HEK293 (cell line): ENCODE measurements at regions not wholly inside any gene's neighbourhood (a gene's known extent, or its start where the extent isn't known, plus 50 kb on each side); places are given as distances from the start of the nearest gene placed in this dataset.

Experiments used
- CTCF ChIA-PET: fragments of 350-600 bp; formaldehyde crosslinking; extraction: SDS; loops from one replicate; lab custom pipeline; 2021; ENCODE audit warnings: antibody characterized with exemption; lab: Yijun Ruan, JAX
- POLR2A ChIA-PET: fragments of 300-600 bp; formaldehyde crosslinking; extraction: SDS; loops from one replicate; lab custom pipeline; 2020; ENCODE audit warnings: antibody characterized with exemption, inconsistent platforms; lab: Yijun Ruan, JAX
- H3K27ac ChIP-seq: fragments of 200-500 bp; sonication (Bioruptor generic); 2 replicates; pipeline ENCODE4 v1.5.1; 2014; ENCODE audit warnings: low read depth, low read length, control low read depth, inconsistent platforms; ENCODE audit errors: extremely low read depth
- H3K36me3 ChIP-seq, 2 experiments: fragments of 200-500 bp in 1 of 2; sonication (Bioruptor generic) in 1 of 2; 1 replicate in 1 of 2; 2 replicates in 1 of 2; pipeline ENCODE4 v1.5.1; 2014 to 2017; ENCODE audit warnings: inconsistent platforms in 2 of 2, low read length in 2 of 2; ENCODE audit not compliant: control insufficient read depth in 2 of 2, insufficient read depth in 1 of 2
- H3K4me1 ChIP-seq: fragments of 200-500 bp; sonication (Bioruptor generic); 2 replicates; pipeline ENCODE4 v1.5.1; 2014; ENCODE audit warnings: mild to moderate bottlenecking, low read length, inconsistent platforms; ENCODE audit not compliant: control insufficient read depth, insufficient read depth
- H3K4me3 ChIP-seq: 2 replicates; pipeline ENCODE4 v1.5.1; 2011; ENCODE audit warnings: low read depth, mild to moderate bottlenecking, control low read depth, low read length, moderate library complexity
- H3K9me3 ChIP-seq: fragments of 200-500 bp; sonication (Bioruptor generic); 2 replicates; pipeline ENCODE4 v1.5.1; 2014; ENCODE audit warnings: low read depth, low read length, inconsistent platforms; ENCODE audit not compliant: control insufficient read depth, insufficient read depth
- ATF2 ChIP-seq: fragments of 450-650 bp; formaldehyde crosslinking; IDR thresholded peaks from 2 replicates; pipeline ENCODE4 v1.5.1; 2016; ENCODE audit warnings: missing biosample characterization, missing genetic modification characterization, low read depth
- IKZF3 ChIP-seq: fragments of 450-650 bp; IDR thresholded peaks from 2 replicates; pipeline ENCODE4 v1.5.0; 2018; ENCODE audit warnings: missing biosample characterization, mild to moderate bottlenecking, missing genetic modification characterization, moderate library complexity
- KLF8 ChIP-seq: fragments of 450-650 bp; formaldehyde crosslinking; IDR thresholded peaks from 2 replicates; pipeline ENCODE4 v1.5.1; 2016; ENCODE audit warnings: missing biosample characterization, missing genetic modification characterization
- SCRT2 ChIP-seq: fragments of 450-650 bp; formaldehyde crosslinking; IDR thresholded peaks from 2 replicates; pipeline ENCODE4 v1.5.1; 2016; ENCODE audit warnings: missing biosample characterization, missing genetic modification characterization
- WT1 ChIP-seq: fragments of 450-650 bp; formaldehyde crosslinking; IDR thresholded peaks from 2 replicates; pipeline ENCODE4 v1.5.1; 2016; ENCODE audit warnings: missing biosample characterization, missing genetic modification characterization
- ZFHX2 ChIP-seq: fragments of 450-650 bp; formaldehyde crosslinking; conservative IDR thresholded peaks from 2 replicates; pipeline ENCODE4 v1.5.1; 2016; ENCODE audit warnings: missing biosample characterization, missing genetic modification characterization
- ZFP69B ChIP-seq: fragments of 450-650 bp; formaldehyde crosslinking; IDR thresholded peaks from 2 replicates; pipeline ENCODE4 v1.5.1; 2016; ENCODE audit warnings: missing biosample characterization, missing genetic modification characterization
- ZNF10 ChIP-seq: fragments of 450-650 bp; formaldehyde crosslinking; IDR thresholded peaks from 2 replicates; pipeline ENCODE4 v1.5.1; 2017; ENCODE audit warnings: missing biosample characterization, missing genetic modification characterization
- ZNF121 ChIP-seq: fragments of 450-650 bp; formaldehyde crosslinking; IDR thresholded peaks from 2 replicates; pipeline ENCODE4 v1.5.1; 2016; ENCODE audit warnings: missing biosample characterization, missing genetic modification characterization
- ZNF138 ChIP-seq: fragments of 450-650 bp; formaldehyde crosslinking; IDR thresholded peaks from 2 replicates; pipeline ENCODE4 v1.5.1; 2016; ENCODE audit warnings: missing biosample characterization, missing genetic modification characterization, borderline replicate concordance
- ZNF211 ChIP-seq: fragments of 450-650 bp; formaldehyde crosslinking; IDR thresholded peaks from 2 replicates; pipeline ENCODE4 v1.5.1; 2016; ENCODE audit warnings: low read depth, missing biosample characterization, missing genetic modification characterization
- ZNF248 ChIP-seq: fragments of 450-650 bp; formaldehyde crosslinking; IDR thresholded peaks from 2 replicates; pipeline ENCODE4 v1.5.1; 2017; ENCODE audit warnings: missing biosample characterization, missing genetic modification characterization
- ZNF292 ChIP-seq: fragments of 450-650 bp; formaldehyde crosslinking; IDR thresholded peaks from 2 replicates; pipeline ENCODE4 v1.5.1; 2016; ENCODE audit warnings: low read depth, missing biosample characterization, missing genetic modification characterization, borderline replicate concordance
- ZNF366 ChIP-seq: fragments of 450-650 bp; formaldehyde crosslinking; conservative IDR thresholded peaks from 2 replicates; pipeline ENCODE4 v1.5.1; 2016; ENCODE audit warnings: missing biosample characterization, missing genetic modification characterization
- ZNF398 ChIP-seq: fragments of 450-650 bp; formaldehyde crosslinking; IDR thresholded peaks from 2 replicates; pipeline ENCODE4 v1.5.1; 2017; ENCODE audit warnings: missing biosample characterization, missing genetic modification characterization
- ZNF555 ChIP-seq: fragments of 450-650 bp; formaldehyde crosslinking; conservative IDR thresholded peaks from 2 replicates; pipeline ENCODE4 v1.5.1; 2017; ENCODE audit warnings: missing biosample characterization, mild to moderate bottlenecking, missing genetic modification characterization, inconsistent platforms
- ZNF776 ChIP-seq: fragments of 450-650 bp; formaldehyde crosslinking; IDR thresholded peaks from 2 replicates; pipeline ENCODE4 v1.5.0; 2017; ENCODE audit warnings: missing biosample characterization, missing genetic modification characterization, borderline replicate concordance
- ZNF837 ChIP-seq: fragments of 450-650 bp; formaldehyde crosslinking; IDR thresholded peaks from 2 replicates; pipeline ENCODE4 v1.5.1; 2016; ENCODE audit warnings: missing biosample characterization, missing genetic modification characterization
- ZNF843 ChIP-seq: fragments of 450-650 bp; formaldehyde crosslinking; IDR thresholded peaks from 2 replicates; pipeline ENCODE4 v1.5.1; 2016; ENCODE audit warnings: missing biosample characterization, missing genetic modification characterization
- TF ChIP-seq, protein P1 (sequence below): fragments of 450-650 bp; formaldehyde crosslinking; IDR thresholded peaks from 2 replicates; pipeline ENCODE4 v1.5.1; 2016; ENCODE audit warnings: missing biosample characterization, missing genetic modification characterization

- Histone ChIP-seq H3K27ac (no peak overlapping the region), H3K36me3 (no peaks in the 10 kb centered on the region), H3K9me3 (no peaks in the 10 kb centered on the region), H3K4me1 (no peaks in the 10 kb centered on the region), H3K4me3 (no peak overlapping the region)
- ChIA-PET CTCF (no interaction called here), POLR2A (no interaction called here)
- TF ChIP-seq ZNF211 (tag by site-specific recombination), result no peak
- TF ChIP-seq ZNF776 (tag by site-specific recombination), result no peak
- no peak for TF ChIP-seq ZNF121 (tag by site-specific recombination)
- TF ChIP-seq WT1 (tag by site-specific recombination), result no peak
- no peak for TF ChIP-seq ZNF248 (tag by site-specific recombination)
- TF ChIP-seq ZFHX2 (tag by site-specific recombination), result no peak
- TF ChIP-seq SCRT2, result no peak
- TF ChIP-seq, protein P1, sequence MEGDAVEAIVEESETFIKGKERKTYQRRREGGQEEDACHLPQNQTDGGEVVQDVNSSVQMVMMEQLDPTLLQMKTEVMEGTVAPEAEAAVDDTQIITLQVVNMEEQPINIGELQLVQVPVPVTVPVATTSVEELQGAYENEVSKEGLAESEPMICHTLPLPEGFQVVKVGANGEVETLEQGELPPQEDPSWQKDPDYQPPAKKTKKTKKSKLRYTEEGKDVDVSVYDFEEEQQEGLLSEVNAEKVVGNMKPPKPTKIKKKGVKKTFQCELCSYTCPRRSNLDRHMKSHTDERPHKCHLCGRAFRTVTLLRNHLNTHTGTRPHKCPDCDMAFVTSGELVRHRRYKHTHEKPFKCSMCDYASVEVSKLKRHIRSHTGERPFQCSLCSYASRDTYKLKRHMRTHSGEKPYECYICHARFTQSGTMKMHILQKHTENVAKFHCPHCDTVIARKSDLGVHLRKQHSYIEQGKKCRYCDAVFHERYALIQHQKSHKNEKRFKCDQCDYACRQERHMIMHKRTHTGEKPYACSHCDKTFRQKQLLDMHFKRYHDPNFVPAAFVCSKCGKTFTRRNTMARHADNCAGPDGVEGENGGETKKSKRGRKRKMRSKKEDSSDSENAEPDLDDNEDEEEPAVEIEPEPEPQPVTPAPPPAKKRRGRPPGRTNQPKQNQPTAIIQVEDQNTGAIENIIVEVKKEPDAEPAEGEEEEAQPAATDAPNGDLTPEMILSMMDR (tag by site-specific recombination), result no peak
- no peak for TF ChIP-seq ZNF843 (tag by site-specific recombination)
- no peak for TF ChIP-seq ATF2 (tag by site-specific recombination)
- TF ChIP-seq ZNF138 (tag by site-specific recombination), result no peak
- no peak for TF ChIP-seq ZNF292 (tag by site-specific recombination)
Observed at GRCh38 chr10:83222300-83222699, 917.0 kb upstream of the GHITM start.

GRCh38 chr10:83222832-83223742 is 916.2 kb upstream of the GHITM start:
- H3K36me3 ChIP-seq, result no peaks in the 10 kb centered on the region
- no peak overlapping the region for H3K27ac ChIP-seq
- CTCF ChIA-PET, result no interaction called here
- TF ChIP-seq ZNF366 (tag by site-specific recombination), result no peak
- no peak for TF ChIP-seq ZFP69B
- TF ChIP-seq ZNF10 (tag by site-specific recombination), result no peak
- no peak for TF ChIP-seq KLF8 (tag by site-specific recombination)
- TF ChIP-seq ZNF555 (tag by site-specific recombination), result no peak
- TF ChIP-seq ZNF398 (tag by site-specific recombination), result no peak
- no peak for TF ChIP-seq IKZF3
- TF ChIP-seq ZNF292 (tag by site-specific recombination), result no peak
- TF ChIP-seq ZNF837 (tag by site-specific recombination), result no peak
- no peak for TF ChIP-seq ZFHX2 (tag by site-specific recombination)
- no peak overlapping the region for H3K4me3 ChIP-seq
- H3K4me1 ChIP-seq, result no peaks in the 10 kb centered on the region
- no peaks in the 10 kb centered on the region for H3K9me3 ChIP-seq
- POLR2A ChIA-PET, result no interaction called here
